BLaER1 treated with 17β-estradiol and CSF1 and Interleukin-3, amounts not matched to agents 10 nM and 100 nM (cell line): ENCODE measurements at regions not wholly inside any gene's neighbourhood (a gene's known extent, or its start where the extent isn't known, plus 50 kb on each side); places are given as distances from the start of the nearest gene placed in this dataset.
A peak's percentile ranks its signal among the peaks of the same experiment; 100 is the strongest.

Source experiments
- H3K27ac ChIP-seq, 11 experiments: shearing (Covaris generic); formaldehyde crosslinking; 2 replicates each; pipeline ENCODE4 v1.8.1; 2022
- H3K27me3 ChIP-seq, 11 experiments: shearing (Covaris generic); formaldehyde crosslinking; 2 replicates each; pipeline ENCODE4 v1.8.1; 2022
- H3K36me3 ChIP-seq, 11 experiments: shearing (Covaris generic); formaldehyde crosslinking; 2 replicates each; pipeline ENCODE4 v1.8.1; 2022
- H3K4me1 ChIP-seq, 10 experiments: shearing (Covaris generic); formaldehyde crosslinking; 2 replicates each; pipeline ENCODE4 v1.8.1; 2022
- H3K4me2 ChIP-seq, 11 experiments: shearing (Covaris generic); formaldehyde crosslinking; 2 replicates each; pipeline ENCODE4 v1.8.1; 2022
- H3K4me3 ChIP-seq, 10 experiments: shearing (Covaris generic); formaldehyde crosslinking; 2 replicates each; pipeline ENCODE4 v1.8.1; 2022
- H3K9ac ChIP-seq, 11 experiments: shearing (Covaris generic); formaldehyde crosslinking; 2 replicates each; pipeline ENCODE4 v1.8.1; 2022
- H3K9me3 ChIP-seq, 11 experiments: shearing (Covaris generic); formaldehyde crosslinking; replicated peaks in 1 of 11; 2 replicates each; pipeline ENCODE4 v1.8.1; 2022
- H4K20me1 ChIP-seq, 11 experiments: shearing (Covaris generic); formaldehyde crosslinking; 2 replicates each; pipeline ENCODE4 v1.8.1; 2022
- Cebpa-rat ChIP-seq, 11 experiments: shearing (Covaris generic); IDR thresholded peaks; 2 replicates each; pipeline ENCODE4 v1.8.1; 2022

- Histone ChIP-seq H4K20me1 (peaks cover 0 to 51% (median 24%) of the 10 kb centered on the region in 11 experiments; a peak in 15 of 22 replicates), H3K4me3 (no peak overlapping the region), H3K9me3 (no peaks in the 10 kb centered on the region), H3K9ac (no peak overlapping the region), H3K27me3 (no peaks in the 10 kb centered on the region), H3K27ac (0 out of 22 replicates have a peak overlapping the region, but pooled peaks of 1 of the 11 experiments have one; percentile 2), H3K4me1 (peaks cover 10 to 38% (median 21%) of the 10 kb centered on the region in 10 experiments; a peak in 18 of 20 replicates), H3K36me3 (peaks cover 0 to 3% (median 0%) of the 10 kb centered on the region in 11 experiments; a peak in 1 of 22 replicates), H3K4me2 (peak overlapping the region in 1 of 11 experiments; percentile 78; a peak in 1 of 22 replicates)
- TF ChIP-seq Cebpa-rat (IDR thresholded peaks at IDR 0.05) = no peak
These were observed 112.3 kb downstream of the SLC25A47 start for GRCh38 chr14:100435459-100435858.

DNA sequence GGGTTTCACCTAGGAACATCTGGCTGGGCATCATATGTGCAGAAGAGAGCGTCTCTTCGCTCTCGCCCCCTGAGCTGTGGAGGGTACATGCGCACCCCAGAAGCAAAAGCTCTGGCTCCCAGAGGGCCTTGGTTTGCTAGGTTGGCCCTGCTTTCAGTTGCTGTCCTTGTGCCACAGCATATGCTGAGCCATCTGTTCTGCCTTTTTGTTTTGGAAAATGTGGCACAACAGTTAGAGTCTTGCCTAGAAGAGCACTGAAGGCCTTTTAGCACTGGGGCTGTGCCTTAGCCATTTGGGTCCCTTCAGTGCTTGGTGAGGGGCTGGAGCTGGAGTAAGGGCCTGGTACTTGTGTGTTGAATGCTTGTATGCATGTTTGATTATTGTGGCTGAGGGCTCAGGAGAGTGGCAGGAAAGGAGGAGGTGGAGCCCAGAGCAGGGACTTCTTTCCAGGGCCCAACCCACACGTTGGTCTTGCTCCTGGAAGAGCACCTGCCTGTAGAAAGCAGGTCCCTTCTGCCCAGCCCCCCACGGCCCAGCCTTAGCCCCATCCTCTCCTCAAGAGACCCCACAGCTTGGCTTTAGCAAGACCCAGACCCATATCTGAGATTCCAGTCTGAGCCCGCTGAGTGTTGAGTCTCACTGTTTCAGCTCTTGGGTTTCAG is 113.7 kb downstream of the SLC25A47 start:
- Histone ChIP-seq H3K27ac (no peak overlapping the region; a peak in 1 of 22 replicates), H3K9ac (no peak overlapping the region), H3K27me3 (no peaks in the 10 kb centered on the region), H4K20me1 (peaks cover 0 to 56% (median 33%) of the 10 kb centered on the region in 11 experiments; a peak in 15 of 22 replicates), H3K4me3 (no peak overlapping the region), H3K4me2 (peak overlapping the region in 6 of 11 experiments; percentile 11 to 44 (median 25); a peak in 7 of 22 replicates), H3K36me3 (no peaks in the 10 kb centered on the region), H3K9me3 (no peaks in the 10 kb centered on the region), H3K4me1 (peaks cover 16 to 46% (median 28%) of the 10 kb centered on the region in 10 experiments)
- TF ChIP-seq Cebpa-rat (IDR thresholded peaks at IDR 0.05) = no peak

DNA sequence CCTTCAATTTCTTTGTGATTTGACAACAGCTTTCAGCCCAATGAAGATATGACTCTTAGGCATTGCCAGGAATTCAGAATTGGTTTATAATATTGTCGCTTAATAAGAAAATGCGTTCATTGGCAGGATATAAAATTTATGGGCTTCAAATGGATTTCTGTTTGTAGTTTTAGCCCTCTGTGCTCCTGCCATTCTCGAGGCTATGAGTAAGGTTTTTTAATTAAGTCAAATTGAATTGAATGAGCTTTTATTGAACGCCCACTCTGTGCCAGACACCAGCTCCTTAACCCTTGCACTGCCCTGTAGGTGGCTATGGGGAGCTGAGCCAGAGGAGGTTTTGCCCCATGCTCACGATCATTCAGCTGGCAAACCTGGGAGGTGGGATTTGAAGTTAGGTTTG is 115.1 kb downstream of the SLC25A47 start:
- H3K36me3 ChIP-seq = no peaks in the 10 kb centered on the region
- peaks cover 19 to 51% (median 33%) of the 10 kb centered on the region in 10 experiments for H3K4me1 ChIP-seq
- H3K27ac ChIP-seq = no peak overlapping the region
- TF ChIP-seq Cebpa-rat (IDR thresholded peaks at IDR 0.05) = no peak
- no peaks in the 10 kb centered on the region for H3K27me3 ChIP-seq
- no peak overlapping the region for H3K4me2 ChIP-seq
- H3K9ac ChIP-seq = no peak overlapping the region
- peaks cover 0 to 64% (median 39%) of the 10 kb centered on the region in 11 experiments; a peak in 15 of 22 replicates for H4K20me1 ChIP-seq
- H3K9me3 ChIP-seq = no peaks in the 10 kb centered on the region
- H3K4me3 ChIP-seq = no peak overlapping the region

DNA sequence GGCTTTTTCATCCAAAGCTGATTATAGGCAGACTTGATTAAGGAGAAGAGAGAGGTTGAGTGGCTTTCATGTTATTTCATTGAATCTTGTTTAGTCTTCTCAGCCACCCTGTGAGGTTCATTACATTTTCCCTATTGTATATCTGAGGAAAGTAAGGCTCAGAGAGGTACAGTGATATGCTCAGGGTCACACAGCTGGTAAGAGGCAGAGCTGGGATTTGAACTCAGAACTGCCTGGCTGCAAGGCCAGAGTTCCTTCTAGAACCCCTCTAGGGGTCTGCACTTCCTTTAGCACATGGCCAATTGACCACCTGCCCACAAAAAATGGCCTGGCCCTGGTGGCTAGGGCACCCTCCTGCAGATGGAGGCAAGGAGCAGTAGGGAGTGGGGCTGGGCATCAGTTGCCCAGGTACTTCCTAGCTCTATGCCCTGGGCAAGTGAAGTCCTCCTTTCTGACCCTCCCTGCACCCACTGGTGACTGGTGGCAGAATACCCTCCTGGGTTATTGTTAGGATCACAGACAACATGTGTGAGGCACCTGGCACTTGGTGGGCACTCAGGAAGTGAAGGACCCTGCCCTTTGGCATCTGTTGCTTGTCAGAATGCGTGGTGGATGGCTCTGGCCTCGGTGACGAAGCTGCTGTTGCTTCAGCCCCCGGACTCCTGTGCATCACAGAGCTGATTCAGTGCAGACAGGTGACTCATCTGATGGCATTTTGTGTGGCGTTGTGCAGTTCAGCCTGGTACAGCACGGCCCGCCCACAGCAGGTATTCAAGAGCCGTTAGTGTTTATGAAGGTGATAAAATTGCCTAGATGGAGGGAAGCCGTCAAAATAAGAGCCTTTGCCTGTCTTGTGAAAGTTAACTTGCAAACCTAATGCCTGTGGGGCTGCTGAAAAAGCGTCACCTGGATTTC is 115.8 kb downstream of the SLC25A47 start:
- H4K20me1 ChIP-seq = peaks cover 0 to 69% (median 40%) of the 10 kb centered on the region in 11 experiments; a peak in 15 of 22 replicates
- no peak for TF ChIP-seq Cebpa-rat (IDR thresholded peaks at IDR 0.05)
- no peaks in the 10 kb centered on the region for H3K36me3 ChIP-seq
- no peak overlapping the region for H3K4me3 ChIP-seq
- H3K27me3 ChIP-seq = no peaks in the 10 kb centered on the region
- H3K4me2 ChIP-seq = no peak overlapping the region
- H3K4me1 ChIP-seq = peaks cover 13 to 49% (median 35%) of the 10 kb centered on the region in 10 experiments
- H3K27ac ChIP-seq = no peak overlapping the region
- no peak overlapping the region for H3K9ac ChIP-seq
- no peaks in the 10 kb centered on the region for H3K9me3 ChIP-seq

DNA sequence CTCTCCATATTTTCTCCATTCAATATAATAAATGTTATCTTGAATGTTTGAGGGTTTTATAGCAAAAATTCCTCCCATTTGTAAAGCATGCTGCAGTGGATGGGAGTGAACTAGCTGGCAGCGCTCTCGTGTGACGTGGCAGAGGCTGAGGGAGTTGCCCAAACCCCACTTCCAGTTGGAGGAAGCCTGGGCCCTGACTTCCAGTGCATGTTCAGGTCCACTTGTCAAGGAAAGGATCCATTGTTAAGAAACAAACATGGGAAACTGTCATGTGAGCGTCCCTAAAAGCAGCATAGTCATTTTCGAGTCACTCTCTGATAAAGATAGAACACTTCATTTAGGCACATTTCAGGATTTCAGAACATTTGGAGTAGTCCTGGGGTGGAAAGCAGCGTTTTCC is 116.6 kb downstream of the SLC25A47 start:
- peak overlapping the region in 4 of 11 experiments; percentile 0 to 25 (median 14); a peak in 4 of 22 replicates for H3K4me2 ChIP-seq
- no peaks in the 10 kb centered on the region for H3K27me3 ChIP-seq
- TF ChIP-seq Cebpa-rat (IDR thresholded peaks at IDR 0.05) = no peak
- H3K4me1 ChIP-seq = peaks cover 4 to 47% (median 32%) of the 10 kb centered on the region in 10 experiments
- H3K9ac ChIP-seq = no peak overlapping the region
- no peaks in the 10 kb centered on the region for H3K9me3 ChIP-seq
- H3K4me3 ChIP-seq = no peak overlapping the region
- no peaks in the 10 kb centered on the region for H3K36me3 ChIP-seq
- H3K27ac ChIP-seq = no peak overlapping the region
- peaks cover 0 to 78% (median 46%) of the 10 kb centered on the region in 11 experiments; a peak in 15 of 22 replicates for H4K20me1 ChIP-seq

- Histone ChIP-seq H3K27ac (no peak overlapping the region), H4K20me1 (peaks cover 0 to 80% (median 46%) of the 10 kb centered on the region in 11 experiments; a peak in 15 of 22 replicates), H3K4me2 (peak overlapping the region in 7 of 11 experiments; percentile 0 to 34 (median 12); a peak in 8 of 22 replicates), H3K9ac (peak overlapping the region in 2 of 11 experiments; percentile 0 to 12; a peak in 1 of 22 replicates), H3K36me3 (no peaks in the 10 kb centered on the region), H3K4me3 (no peak overlapping the region), H3K9me3 (no peaks in the 10 kb centered on the region), H3K4me1 (peaks cover 0 to 46% (median 31%) of the 10 kb centered on the region in 10 experiments; a peak in 18 of 20 replicates), H3K27me3 (no peaks in the 10 kb centered on the region)
- no peak for TF ChIP-seq Cebpa-rat (IDR thresholded peaks at IDR 0.05)
These were observed 117.1 kb downstream of the SLC25A47 start for GRCh38 chr14:100440207-100440631.

DNA sequence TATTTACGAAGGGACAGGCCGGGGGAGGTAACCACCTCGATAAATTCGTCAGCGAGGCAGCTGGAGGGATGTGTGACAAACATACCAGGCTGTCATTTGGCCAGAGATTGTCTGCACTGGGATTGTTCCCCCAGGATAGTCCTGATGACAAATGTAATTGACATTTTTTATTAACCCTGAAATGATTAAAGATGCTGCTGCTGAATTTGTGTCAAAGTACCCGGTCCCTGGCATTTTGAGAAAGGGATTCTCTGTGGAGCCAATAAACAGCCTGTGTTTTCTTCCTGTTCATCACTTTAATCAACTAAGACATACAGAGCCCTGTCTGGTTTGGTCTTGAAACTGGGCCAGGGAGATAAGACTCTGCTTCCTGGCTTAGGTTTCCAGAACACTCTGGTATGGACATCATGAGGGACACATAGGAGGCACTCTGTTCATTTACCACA is 117.6 kb downstream of the SLC25A47 start:
- H3K4me3 ChIP-seq = no peak overlapping the region
- no peaks in the 10 kb centered on the region for H3K36me3 ChIP-seq
- H3K4me1 ChIP-seq = peaks cover 0 to 46% (median 31%) of the 10 kb centered on the region in 10 experiments; a peak in 17 of 20 replicates
- H3K9me3 ChIP-seq = no peaks in the 10 kb centered on the region
- H3K27ac ChIP-seq = no peak overlapping the region
- H3K27me3 ChIP-seq = no peaks in the 10 kb centered on the region
- H3K9ac ChIP-seq = peak overlapping the region in 2 of 11 experiments; percentile 0 to 12; a peak in 1 of 22 replicates
- no peak for TF ChIP-seq Cebpa-rat (IDR thresholded peaks at IDR 0.05)
- peak overlapping the region in 3 of 11 experiments; percentile 0 to 12 (median 1); a peak in 4 of 22 replicates for H3K4me2 ChIP-seq
- H4K20me1 ChIP-seq = peaks cover 0 to 80% (median 41%) of the 10 kb centered on the region in 11 experiments; a peak in 15 of 22 replicates

- Histone ChIP-seq H3K27ac (no peak overlapping the region), H3K9ac (no peak overlapping the region), H3K4me2 (peak overlapping the region in 5 of 11 experiments; percentile 25 to 51 (median 46); a peak in 8 of 22 replicates), H3K27me3 (no peaks in the 10 kb centered on the region), H3K36me3 (no peaks in the 10 kb centered on the region), H3K4me3 (no peak overlapping the region), H3K4me1 (peaks cover 0 to 45% (median 30%) of the 10 kb centered on the region in 10 experiments; a peak in 17 of 20 replicates), H4K20me1 (peaks cover 0 to 78% (median 37%) of the 10 kb centered on the region in 11 experiments; a peak in 15 of 22 replicates), H3K9me3 (no peaks in the 10 kb centered on the region)
- TF ChIP-seq Cebpa-rat (IDR thresholded peaks at IDR 0.05) = no peak
These were observed 118.3 kb downstream of the SLC25A47 start for GRCh38 chr14:100441271-100441947.
